ENCODE measurements at regions not wholly inside any gene's neighbourhood (a gene's known extent, or its start where the extent isn't known, plus 50 kb on each side); places are given as distances from the start of the nearest gene placed in this dataset.

- no peak overlapping the region for H2BK12ac ChIP-seq (ENCODE audit: low read depth, low read length)
- no peaks in the 10 kb centered on the region for H4K20me1 ChIP-seq (replicated peaks in 1 of 2; ENCODE audit: control insufficient read depth in 1 of 2, insufficient read depth in 2 of 2, low read length in 2 of 2)
- H3K56ac ChIP-seq (replicated peaks; ENCODE audit: insufficient read length, low read depth, low read length): no peak overlapping the region
- H2AK5ac ChIP-seq (ENCODE audit: low read depth, low read length): no peak overlapping the region
- H3K4me3 ChIP-seq (ENCODE audit: extremely low read depth in 1 of 4, insufficient read depth in 2 of 4, low read depth in 3 of 4, low read length in 4 of 4): no peak overlapping the region
- no peak overlapping the region for H2BK20ac ChIP-seq (ENCODE audit: low read length)
- CTCF ChIA-PET (ENCODE audit: partially characterized antibody): no interaction called here
- no peak overlapping the region for H2AFZ ChIP-seq (ENCODE audit: low read length)
- H3K79me2 ChIP-seq (ENCODE audit: control insufficient read depth in 1 of 2, insufficient read depth in 2 of 2, low read length in 2 of 2): no peaks in the 10 kb centered on the region
- no peak overlapping the region for H3K14ac ChIP-seq (ENCODE audit: insufficient read length)
- 0 out of 7 replicates have a peak, but pooled peaks cover 0 to 2% (median 0%) of the 10 kb centered on the region in 4 experiments for H3K4me1 ChIP-seq (replicated peaks in 1 of 4; ENCODE audit: control insufficient read depth in 3 of 4, insufficient read depth in 4 of 4, low read length in 3 of 4)
- H2BK5ac ChIP-seq (ENCODE audit: low read depth, low read length): no peak overlapping the region
- H3K4ac ChIP-seq (replicated peaks; ENCODE audit: insufficient read length, low read depth, low read length): no peak overlapping the region
- H3K9me3 ChIP-seq (ENCODE audit: insufficient read depth in 2 of 2, low read depth in 1 of 2, low read length in 1 of 2): no peaks in the 10 kb centered on the region
- no peak overlapping the region for H4K91ac ChIP-seq (replicated peaks; ENCODE audit: insufficient read length, low read length)
- H3K36me3 ChIP-seq (ENCODE audit: control insufficient read depth in 2 of 4, insufficient read depth in 4 of 4, low read length in 3 of 4): no peaks in the 10 kb centered on the region
- no peak overlapping the region for H3K23ac ChIP-seq (ENCODE audit: insufficient read length)
- H3K27me3 ChIP-seq (replicated peaks in 1 of 4; ENCODE audit: control insufficient read depth in 3 of 4, extremely low read depth in 1 of 4, insufficient read depth in 3 of 4, low read length in 3 of 4): no peaks in the 10 kb centered on the region
- no peak overlapping the region for H4K8ac ChIP-seq (ENCODE audit: extremely low read depth, insufficient read depth, low read length)
- H3K9ac ChIP-seq (replicated peaks in 1 of 4; ENCODE audit: extremely low read depth in 1 of 4, low read depth in 3 of 4, low read length in 3 of 4): no peak overlapping the region
- no peak overlapping the region for H3K27ac ChIP-seq (ENCODE audit: low read depth, low read length)
- no peaks in the 10 kb centered on the region for H3K79me1 ChIP-seq (ENCODE audit: low read depth, low read length)
- FAIRE-seq: no peak
- no peak overlapping the region for H4K5ac ChIP-seq (ENCODE audit: insufficient read length, low read depth, low read length)
- no peak overlapping the region for H3K18ac ChIP-seq (ENCODE audit: extremely low read depth, low read length)
- POLR2A ChIA-PET (ENCODE audit: partially characterized antibody): no interaction called here
- no peak overlapping the region for H2BK15ac ChIP-seq (ENCODE audit: low read length)
- no peak overlapping the region for H2BK120ac ChIP-seq (replicated peaks; ENCODE audit: low read depth, low read length)
- 37% methylated on average over 3 of the region's 3 CpGs; no CpG with 5 or more reads in 1 of the 2 experiments for WGBS, 2 experiments (ENCODE audit: extremely low coverage in 1 of 2, insufficient coverage in 1 of 2, insufficient read length in 1 of 2, insufficient replicate concordance in 2 of 2, low coverage in 1 of 2, low lambda C conversion rate in 2 of 2, missing lambda C conversion rate in 1 of 2)
- DNase-seq (ENCODE audit: low read depth in 1 of 2, low spot score in 2 of 2): no peak
- no peaks in the 10 kb centered on the region for H3K23me2 ChIP-seq (ENCODE audit: low read depth, low read length)
- no peak overlapping the region; a peak in 1 of 4 replicates for H3K4me2 ChIP-seq (ENCODE audit: insufficient read depth in 1 of 2, low read depth in 2 of 2, low read length in 2 of 2)
- TF ChIP-seq CBX5 (IDR thresholded peaks at IDR 0.05; ENCODE audit: low read depth, low read length): no peak
- TF ChIP-seq CHD2 (IDR thresholded peaks at IDR 0.05; ENCODE audit: low read length): no peak
- TF ChIP-seq TCF12 (IDR thresholded peaks at IDR 0.05; ENCODE audit: low read depth, low read length): no peak
- no peak for TF ChIP-seq USF2 (IDR thresholded peaks at IDR 0.05; ENCODE audit: low read length)
- no peak for TF ChIP-seq RXRA (IDR thresholded peaks at IDR 0.05; ENCODE audit: insufficient read depth, low read depth, low read length)
- TF ChIP-seq POLR2A (IDR thresholded peaks at IDR 0.05; ENCODE audit: control extremely low read depth in 1 of 2, low read depth in 2 of 2, low read length in 2 of 2): no peak
- TF ChIP-seq E2F6 (IDR thresholded peaks at IDR 0.05): no peak
- no peak for TF ChIP-seq CEBPB (IDR thresholded peaks at IDR 0.05; ENCODE audit: low read depth, low read length)
- TF ChIP-seq KDM5A (IDR thresholded peaks at IDR 0.05; ENCODE audit: low read length): no peak
- no peak for TF ChIP-seq ZNF274 (IDR thresholded peaks at IDR 0.05; ENCODE audit: borderline replicate concordance, extremely low read depth, low read length)
- TF ChIP-seq BACH1 (IDR thresholded peaks at IDR 0.05; ENCODE audit: low read length): no peak
- TF ChIP-seq KDM4A (IDR thresholded peaks at IDR 0.05; ENCODE audit: low read depth, low read length, severe bottlenecking): no peak
- no peak for TF ChIP-seq JUND (IDR thresholded peaks at IDR 0.05; ENCODE audit: low read length)
- no peak for TF ChIP-seq EZH2 (IDR thresholded peaks at IDR 0.05; ENCODE audit: low read depth, low read length, severe bottlenecking)
- no peak for TF ChIP-seq YY1 (IDR thresholded peaks at IDR 0.05; ENCODE audit: low read depth, low read length)
Observed at GRCh38 chr3:22306454-22306853, 555.4 kb upstream of the ZNF385D start.

Data from H1 (cell line).